ENCODE measurements at regions not wholly inside any gene's neighbourhood (a gene's known extent, or its start where the extent isn't known, plus 50 kb on each side); places are given as distances from the start of the nearest gene placed in this dataset.

DNA sequence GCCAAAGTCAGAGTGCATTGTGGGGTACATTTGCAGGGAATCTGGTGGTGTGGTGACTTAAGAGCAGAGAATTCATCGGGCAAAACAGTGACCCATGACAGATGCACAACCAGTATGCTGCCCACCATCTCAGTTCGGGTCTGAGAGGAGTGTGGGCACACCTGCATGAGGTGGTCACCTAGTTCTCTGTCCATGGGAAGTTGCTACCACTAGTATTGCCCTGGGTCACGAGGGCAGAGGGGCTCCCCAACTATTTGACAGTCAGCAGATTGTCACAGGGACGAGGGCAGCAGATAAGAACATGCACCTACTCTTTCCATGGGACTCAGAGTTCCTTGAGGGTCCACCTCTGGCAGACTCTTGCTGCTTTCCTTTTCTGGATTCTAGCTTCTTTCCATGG, 305.2 kb upstream of the MAOA start:
- TF ChIP-seq, protein P1, sequence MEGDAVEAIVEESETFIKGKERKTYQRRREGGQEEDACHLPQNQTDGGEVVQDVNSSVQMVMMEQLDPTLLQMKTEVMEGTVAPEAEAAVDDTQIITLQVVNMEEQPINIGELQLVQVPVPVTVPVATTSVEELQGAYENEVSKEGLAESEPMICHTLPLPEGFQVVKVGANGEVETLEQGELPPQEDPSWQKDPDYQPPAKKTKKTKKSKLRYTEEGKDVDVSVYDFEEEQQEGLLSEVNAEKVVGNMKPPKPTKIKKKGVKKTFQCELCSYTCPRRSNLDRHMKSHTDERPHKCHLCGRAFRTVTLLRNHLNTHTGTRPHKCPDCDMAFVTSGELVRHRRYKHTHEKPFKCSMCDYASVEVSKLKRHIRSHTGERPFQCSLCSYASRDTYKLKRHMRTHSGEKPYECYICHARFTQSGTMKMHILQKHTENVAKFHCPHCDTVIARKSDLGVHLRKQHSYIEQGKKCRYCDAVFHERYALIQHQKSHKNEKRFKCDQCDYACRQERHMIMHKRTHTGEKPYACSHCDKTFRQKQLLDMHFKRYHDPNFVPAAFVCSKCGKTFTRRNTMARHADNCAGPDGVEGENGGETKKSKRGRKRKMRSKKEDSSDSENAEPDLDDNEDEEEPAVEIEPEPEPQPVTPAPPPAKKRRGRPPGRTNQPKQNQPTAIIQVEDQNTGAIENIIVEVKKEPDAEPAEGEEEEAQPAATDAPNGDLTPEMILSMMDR (IDR thresholded peaks at IDR 0.05): no peak
- no peak for TF ChIP-seq POLR2A (IDR thresholded peaks at IDR 0.05)
